GM21825 (cell line): ENCODE measurements at regions not wholly inside any gene's neighbourhood (a gene's known extent, or its start where the extent isn't known, plus 50 kb on each side); places are given as distances from the start of the nearest gene placed in this dataset.
"Not testable (repeated sequence)": the region's sequence is repeated elsewhere in the genome, so short reads cannot be mapped to it uniquely, and the experiment has no call there.

Source experiments
- ATAC-seq: cut with Tn5 transposase; IDR thresholded peaks from one replicate; pipeline ENCODE4 v1.9.1; 2021; ENCODE audit warnings: mild to moderate bottlenecking, moderate library complexity; ENCODE audit not compliant: unreplicated experiment

DNA sequence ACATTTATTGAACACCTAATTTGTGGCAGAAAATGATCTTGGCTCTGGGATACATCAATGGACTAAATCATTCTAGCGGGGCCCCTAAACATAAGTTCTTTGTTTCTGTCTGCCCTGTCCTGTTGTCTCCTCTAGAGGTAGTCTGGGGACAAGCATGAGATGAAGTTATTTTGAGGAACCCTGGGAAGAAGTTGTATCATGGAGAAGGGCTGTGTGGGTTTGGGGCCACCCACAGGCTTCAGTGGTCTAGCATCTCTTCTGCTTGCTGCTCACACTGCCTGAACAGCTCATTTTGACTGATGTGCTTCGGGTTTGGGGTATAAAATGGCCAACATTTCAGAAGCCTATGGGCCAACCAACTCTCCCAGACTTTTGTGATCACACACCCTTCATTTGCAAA, 50.3 kb upstream of the OSBPL11 start:
- ATAC-seq: no peak

DNA sequence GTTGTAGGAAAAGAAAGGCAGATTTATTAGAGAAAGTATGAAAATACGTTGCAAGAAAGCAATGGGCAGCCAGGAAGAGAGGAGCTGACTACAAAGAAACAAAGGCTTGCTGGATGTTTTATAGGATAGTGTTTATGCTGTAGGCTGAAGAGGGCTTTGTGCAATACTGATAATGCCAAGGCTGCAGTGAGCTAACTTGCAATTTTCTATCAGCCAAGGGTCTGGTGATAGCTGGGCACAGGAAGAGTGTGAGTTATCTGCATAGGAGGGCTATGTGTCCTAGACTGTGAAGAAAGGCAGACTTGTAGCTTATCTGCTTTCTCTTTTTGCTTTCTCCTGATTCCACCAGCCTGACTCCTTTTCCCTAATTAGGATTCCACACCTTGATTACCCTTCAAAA, 51.3 kb upstream of the OSBPL11 start:
- ATAC-seq: no peak

DNA sequence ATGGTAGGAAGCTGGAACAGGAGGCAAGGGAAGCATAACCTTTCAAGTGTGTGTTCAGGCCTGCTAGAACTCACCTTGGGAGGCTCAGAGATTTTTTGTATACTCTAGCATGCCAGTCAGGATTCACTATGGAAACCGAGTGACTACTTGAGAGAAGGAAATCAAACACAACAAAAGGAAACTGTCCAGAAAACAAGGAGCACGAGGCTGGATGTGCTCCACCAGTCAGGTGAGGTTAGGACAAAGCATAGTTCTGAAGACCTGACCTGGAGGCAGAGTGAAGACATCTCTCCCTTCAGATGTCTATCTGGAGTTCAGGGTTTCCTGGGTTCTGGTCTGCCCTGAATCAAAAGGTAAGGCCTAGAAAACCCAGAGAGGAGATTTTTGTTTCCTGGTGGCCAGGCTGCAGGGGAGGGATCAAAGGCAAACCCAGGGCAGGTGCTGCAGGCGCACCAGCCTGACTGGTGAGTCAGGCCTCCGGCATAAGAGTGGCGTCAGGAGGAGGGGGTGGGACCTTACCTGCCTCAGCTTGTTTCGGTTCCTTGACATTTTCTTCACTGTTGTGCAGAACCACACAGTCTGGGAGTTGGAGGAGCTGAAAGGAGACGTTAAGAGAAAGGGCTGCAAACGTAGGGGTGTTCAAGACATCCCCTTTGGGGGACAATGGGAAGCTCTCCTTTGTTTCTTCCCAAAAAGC, 52.2 kb upstream of the OSBPL11 start:
- ATAC-seq: no peak

DNA sequence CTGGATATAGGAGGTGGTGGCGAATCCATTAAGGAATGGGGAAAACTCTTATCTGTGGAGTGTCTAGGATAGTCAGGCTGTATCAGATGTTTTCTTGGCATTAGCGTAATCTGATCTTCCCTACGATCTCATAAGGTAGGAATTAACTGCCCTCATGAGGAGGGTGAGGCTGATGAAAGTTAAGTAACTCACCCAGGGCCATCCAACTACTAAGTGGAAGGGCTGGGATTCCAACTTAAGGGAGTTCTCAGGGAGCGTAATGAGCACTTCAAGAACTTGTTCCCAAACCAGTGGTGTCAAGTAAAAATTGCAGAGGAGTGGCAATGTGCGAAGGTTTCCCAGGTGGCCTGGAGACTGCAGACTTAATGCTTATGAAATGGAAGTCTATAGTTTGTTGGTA, 55.9 kb upstream of the OSBPL11 start:
- ATAC-seq: no peak

DNA sequence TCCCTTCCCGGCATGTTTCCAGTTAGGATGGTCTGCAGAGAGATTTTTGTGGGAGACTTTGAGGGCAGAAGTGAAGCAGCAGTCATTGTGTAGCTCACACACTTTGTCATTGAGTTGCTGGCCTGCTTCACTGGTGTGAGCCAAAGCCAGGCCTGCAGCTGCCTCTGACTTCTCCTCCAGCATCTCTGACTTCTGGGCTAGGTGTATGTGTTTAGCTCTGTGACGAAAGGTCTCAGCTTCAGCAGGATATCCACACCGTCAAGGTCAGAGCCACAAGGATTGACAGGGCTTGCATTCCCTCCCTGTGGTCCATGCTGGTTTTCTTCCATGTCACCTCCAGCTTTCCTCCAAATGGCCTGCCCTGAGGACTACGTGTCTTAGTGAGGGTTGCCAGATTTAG, 57.1 kb upstream of the OSBPL11 start:
- no peak for ATAC-seq

DNA sequence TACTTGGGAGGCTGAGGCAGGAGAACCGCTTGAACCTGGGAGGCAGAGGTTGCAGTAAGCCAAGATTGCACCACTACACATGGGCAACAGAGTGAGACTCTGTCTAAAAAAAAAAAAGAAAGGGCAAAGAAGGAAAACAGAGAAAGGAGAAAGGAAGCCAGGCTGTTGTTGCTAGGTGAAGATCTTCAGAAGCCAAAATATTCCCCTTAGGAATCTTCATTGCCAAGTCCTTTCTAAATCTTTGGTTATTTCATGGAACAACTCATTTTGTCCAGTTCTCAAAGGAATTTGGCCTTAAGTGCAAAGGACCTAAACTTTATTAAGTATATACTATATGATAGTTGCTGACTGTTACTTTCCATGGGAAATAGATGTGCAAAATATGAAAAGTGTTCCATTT, 59.2 kb upstream of the OSBPL11 start:
- no peak for ATAC-seq

DNA sequence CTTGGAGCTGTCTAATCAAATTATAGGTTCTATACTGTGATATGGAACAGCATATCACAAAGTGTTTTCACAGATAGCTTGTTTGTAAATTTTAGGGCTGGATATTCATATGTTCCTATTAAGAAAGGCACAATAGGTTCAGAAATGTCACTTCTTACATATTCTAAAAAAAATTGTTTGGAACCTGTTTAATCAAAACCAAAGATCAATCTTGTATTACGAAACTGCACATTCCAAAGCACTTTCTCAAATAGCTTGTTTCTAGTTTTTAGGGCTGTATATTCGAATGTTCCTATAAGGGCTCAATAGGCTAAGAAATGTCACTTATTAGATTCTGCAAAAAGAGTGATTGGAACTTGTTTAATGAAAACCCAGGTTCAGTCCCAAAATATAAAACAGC, 67.4 kb upstream of the OSBPL11 start:
- no peak for ATAC-seq

DNA sequence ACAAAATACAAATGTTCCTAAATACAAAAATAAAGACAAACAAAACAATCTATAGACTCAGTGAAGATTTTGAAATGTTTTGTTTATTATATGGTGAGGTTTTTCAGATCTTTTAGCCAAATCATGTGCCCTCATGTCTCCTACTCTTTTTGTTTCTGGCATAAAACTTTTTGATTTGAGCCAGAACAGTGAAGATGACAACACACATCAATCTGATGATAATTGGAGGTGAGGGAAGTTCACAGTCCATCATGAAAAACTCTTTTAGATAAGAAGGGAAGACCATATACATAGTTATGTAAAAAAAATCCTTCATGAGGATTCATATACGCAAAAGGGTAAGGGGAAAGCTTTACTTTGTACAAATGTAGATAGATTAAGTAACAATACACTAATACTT, 75.1 kb upstream of the OSBPL11 start:
- ATAC-seq: no peak

DNA sequence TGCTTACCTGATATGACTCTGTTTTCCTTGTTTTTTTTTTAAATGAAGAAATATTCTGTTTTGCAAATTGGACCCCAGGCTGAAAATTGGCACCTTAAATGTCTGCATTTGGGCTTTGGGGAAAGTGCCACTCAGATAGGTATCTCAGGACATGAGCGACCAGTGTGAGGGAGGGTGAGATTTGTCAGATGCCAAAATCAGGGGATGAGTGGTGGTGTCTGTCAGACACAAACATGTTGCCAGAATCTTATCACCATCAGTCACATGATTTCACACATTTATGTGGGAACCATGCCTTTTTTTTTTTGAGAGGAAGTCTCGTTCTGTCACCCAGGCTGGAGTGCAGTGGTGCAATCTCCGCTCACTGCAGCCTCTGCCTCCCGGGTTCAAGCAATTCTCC, 75.6 kb upstream of the OSBPL11 start:
- ATAC-seq: no peak

DNA sequence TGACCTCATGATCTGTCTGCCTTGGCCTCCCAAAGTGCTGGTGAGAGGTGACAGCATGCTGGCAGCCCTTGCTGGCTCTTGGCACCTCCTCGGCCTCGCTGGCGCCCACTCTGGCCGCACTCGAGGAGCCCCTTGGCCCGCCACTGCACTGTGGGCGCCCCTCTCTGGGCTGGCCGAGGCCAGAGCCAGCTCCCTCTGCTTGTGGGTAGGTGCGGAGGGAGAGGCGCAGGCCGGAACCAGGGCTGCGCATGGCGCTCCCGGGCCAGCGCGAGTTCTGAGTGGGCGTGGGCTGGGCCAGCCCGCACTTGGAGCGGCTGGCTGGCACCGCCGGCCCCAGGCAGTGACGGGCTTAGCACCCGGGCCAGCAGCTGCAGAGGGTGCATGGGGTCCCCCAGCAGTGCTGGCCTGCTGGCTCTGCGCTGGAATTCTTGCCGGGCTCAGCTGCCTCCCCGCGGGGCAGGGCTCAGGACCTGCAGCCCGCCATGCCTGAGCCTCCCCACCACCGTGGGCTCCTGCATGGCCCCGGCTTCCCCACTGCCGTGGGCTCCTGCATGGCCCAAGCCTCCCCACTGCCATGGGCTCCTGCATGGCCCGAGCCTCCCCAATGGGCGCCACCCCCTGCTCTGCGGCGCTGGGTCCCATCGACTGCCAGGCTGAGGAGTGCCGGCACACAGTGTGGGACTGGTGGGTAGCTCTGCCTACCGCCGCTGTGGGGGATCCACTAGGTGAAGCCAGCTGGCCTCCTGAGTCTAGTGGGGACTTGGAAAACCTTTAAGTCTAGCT, 76.4 kb upstream of the OSBPL11 start:
- ATAC-seq: no peak

DNA sequence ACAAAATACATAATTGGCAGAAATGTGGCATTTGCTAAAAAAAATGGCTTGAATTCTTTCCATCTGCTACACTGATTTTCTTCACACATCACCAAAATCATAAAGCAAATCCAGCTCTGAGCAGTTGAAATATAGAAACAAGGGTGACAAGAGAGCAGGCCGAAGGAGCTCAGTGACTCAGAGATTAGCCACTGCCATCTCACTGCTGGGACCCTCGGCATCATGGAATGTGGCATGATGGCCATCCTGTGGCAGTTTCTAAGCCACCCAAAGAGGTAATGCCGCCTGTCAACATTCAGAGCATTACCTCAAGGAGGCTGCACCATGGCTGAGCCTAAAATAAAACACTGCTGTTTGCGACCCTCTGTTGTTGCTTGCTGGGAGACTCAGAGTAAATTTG, 80.5 kb upstream of the OSBPL11 start:
- ATAC-seq: no peak

DNA sequence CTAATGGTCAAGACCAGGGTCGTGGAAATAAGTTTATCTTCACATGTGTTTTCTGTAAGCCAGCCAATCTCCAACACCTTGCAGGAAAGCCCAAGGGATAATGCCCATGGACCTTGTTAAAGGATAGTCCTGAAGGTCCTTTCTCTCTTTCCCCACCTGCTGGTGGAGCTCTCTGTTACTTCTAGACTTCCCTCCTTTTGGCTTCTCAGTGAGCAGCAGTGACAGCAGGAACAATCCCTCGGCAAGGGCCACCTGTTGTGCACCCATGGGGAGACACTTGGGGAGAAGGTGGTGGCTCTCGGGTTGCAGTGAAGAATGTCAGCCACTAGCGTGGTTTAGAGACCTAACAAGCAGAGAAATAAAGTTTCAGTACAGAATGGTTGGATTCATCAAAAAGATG, 84.0 kb upstream of the OSBPL11 start:
- no peak for ATAC-seq

DNA sequence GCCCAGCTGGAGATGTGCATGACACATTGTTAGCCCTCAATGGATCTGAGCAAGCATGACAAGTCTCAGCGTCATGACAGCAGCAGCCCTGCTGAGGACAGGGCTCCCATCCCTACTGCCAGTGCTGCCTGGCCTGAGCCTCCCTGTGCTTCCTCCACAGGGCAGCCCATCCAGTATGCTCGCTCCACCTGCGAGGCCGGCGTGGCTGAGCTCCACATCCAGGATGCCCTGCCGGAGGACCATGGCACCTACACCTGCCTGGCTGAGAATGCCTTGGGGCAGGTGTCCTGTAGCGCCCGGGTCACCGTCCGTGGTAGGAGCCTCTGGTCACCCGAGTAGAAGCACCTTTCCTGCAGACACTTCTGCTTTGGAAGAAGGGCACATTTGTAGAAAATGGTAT, 85.8 kb upstream of the OSBPL11 start:
- no peak for ATAC-seq

DNA sequence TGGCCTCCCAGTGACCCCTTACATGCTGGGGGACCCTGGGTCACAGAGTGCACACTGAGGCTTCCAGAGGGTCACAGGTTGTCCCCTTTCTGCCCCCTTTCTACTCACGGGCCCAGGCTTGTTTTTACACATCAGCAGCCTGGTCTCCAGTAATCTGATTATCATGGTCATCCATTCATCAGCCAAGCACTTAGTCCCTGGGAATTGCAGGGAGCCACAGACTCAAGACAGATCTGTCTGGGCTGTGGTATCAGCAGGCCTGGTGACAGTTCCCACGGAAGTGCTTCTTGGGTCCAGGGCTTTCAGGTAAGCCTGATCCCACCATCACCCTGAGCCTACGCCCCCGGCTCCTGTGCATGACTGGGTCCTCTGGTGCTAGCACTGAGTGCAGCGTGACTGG, 86.6 kb upstream of the OSBPL11 start:
- ATAC-seq: not testable (repeated sequence)

DNA sequence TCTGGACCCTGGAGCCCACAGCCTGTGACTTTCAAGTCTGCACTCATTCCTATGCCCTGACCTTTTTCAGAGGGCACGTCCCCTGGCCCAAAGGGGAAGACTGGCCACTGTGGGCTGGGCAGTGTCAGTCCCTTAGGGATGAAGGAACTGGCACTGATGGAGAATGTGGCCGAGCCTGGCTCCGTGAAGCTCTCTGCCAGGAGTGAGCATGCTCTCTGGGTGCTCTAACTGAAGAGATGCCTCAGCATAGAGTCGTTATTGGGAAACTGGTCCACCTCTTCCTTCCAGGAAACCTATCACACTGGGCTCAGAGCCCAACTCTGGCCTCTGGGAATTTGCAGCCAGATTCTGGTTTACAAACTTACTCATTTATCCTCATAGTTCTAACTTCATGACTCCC, 87.3 kb upstream of the OSBPL11 start:
- not testable (repeated sequence) for ATAC-seq

DNA sequence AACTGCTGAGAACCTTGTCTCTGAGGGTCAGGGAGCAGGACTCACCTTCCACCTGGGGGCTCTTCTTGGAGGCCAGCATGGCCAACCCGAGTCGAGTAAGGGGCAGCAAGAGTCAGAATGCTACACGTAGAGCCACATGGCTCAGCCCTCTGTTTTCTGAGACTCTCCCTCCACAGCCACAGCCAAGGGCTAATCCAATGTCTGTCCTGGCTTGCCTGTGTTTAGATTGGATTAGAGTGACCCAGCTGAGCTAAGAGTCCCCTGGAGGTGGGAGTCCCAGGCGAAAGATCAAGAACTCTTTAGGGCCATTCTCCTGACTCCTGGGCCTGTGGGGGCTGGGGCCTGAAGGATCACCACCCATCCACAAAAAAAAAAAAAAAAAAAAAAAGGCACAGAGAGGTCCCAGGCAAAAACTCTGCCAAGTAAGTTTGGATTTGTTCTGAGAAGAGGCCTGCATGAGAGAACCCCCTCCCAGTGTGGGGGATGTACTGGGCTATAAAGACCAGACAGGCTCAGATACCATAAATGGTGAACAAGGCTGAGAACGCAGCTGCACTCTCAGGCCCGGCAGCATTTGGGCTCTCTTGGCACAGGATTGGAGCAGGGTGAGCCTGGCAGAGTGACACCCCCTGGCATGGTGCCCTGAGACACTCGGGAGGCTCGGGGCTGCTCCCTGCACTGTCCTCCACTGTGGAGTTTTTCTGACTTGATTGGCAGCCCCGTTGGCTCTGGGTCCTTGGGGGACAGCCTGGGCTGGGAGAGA, 88.0 kb upstream of the OSBPL11 start:
- ATAC-seq: no peak

DNA sequence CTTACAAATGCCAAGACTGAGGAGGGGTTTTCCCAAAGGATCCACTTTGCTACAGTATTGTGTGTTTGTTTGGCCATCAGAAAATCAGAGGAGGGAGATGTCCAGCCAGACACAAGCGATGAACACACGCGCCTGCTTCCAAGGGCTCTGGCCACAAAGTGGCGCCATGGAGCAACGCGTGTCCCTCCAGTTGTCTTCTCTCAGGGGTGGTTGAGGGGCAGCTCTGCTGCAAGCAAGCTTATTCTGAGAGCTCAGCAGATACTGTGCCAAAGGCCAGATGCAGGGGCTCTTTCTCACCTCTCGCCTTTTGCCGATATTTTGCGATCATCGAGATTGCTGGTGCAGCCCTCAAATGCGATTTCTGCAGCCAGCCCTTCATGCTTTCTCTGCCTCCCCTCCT, 88.9 kb upstream of the OSBPL11 start:
- no peak for ATAC-seq

DNA sequence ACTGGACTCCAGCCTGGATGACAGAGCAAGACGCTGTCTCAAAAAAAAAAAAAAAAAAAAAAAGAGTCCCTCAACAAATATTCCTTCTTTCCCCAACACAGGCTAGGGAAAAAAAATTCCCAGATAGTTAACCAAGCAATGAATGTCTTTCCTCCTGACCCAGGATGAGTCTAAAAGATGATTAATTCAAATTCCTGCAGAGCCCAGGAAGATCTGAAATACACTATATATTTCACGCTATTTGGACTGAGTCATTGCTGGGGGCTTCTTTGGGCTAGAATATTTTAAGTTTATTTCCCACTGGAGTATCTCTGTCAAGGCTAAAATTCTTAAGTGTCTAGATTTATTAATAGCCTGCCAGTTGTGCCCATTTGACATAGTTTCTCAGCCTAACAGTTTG, 90.4 kb upstream of the OSBPL11 start:
- not testable (repeated sequence) for ATAC-seq

DNA sequence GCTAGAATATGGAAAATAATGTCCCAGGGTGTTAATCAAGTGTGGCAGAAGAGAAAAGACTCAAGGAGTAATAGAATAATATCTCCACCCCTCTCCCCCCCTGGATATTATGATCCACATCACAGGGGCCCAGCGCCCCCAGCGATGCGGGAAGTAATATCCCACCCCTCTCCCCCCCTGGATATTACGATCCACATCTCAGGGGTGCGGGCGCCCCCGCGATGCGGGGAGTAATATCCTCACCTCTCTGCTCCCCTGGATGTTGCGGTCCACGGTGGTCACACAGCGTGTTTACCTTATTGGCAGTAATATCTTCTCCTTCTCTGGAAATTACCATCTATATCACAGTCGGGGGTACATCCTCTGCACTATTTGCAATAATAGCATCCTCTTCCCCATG, 97.1 kb upstream of the OSBPL11 start:
- no peak for ATAC-seq

DNA sequence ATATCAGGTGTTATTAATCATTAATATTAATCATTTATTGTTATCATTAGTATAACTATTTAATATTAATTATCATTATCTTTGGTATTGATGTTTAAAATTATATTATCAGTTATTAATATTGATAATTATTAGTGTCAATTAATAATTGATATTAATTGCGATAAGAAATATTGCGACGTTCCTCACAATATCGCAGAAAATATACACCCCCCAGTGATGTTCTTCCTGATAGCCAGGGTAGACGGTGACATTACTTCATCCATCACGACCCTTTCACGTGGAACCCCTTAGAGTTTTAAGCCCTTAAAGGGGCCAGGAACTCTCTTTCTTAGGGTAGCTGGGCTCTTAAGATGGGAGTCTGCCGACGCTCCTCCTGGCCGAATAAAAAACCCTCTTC, 98.6 kb upstream of the OSBPL11 start:
- no peak for ATAC-seq

DNA sequence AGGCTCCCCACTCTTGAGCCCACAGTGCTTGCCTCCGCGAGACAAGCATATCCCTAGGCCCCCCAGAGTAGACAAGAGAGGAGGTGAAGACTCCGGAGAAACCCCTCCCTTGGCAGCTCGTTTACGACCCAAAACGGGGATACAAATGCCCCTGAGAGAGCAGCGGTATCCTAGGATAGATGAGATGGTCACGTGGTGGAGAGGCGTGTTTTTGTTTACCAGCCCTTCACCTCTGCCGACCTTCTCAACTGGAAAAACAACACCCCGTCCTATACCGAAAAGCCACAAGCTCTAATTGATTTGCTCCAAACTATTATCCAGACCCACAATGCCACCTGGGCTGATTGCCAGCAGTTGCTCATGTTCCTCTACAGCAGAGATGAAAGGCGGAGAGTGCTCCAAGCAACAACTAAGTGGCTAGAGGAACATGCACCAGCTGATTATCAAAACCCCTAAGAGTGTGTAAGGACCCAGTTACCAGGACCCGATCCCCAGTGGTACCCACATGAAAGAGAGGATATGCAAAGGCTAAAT, 99.5 kb upstream of the OSBPL11 start:
- no peak for ATAC-seq

DNA sequence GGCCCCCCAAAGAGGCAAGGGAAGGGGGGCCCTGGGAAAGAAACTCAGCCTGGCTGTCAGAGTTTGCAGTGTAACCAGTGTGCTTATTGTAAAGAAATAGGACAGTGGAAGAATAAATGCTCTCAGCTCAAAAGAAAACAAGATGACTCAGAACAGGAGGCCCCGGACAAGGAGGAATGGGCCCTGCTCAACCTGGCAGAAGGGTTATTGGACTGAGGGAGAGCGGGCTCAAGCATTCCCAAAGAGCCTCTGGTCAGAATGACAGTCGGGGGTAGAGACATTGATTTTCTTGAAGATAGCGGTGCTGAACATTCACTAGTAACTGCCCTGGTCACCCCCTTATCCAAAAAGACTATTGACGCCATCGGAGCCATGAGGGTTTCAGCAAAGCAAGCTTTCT, 100.4 kb upstream of the OSBPL11 start:
- ATAC-seq: no peak
